Lung (tissue), 11 donors: ENCODE measurements at regions not wholly inside any gene's neighbourhood (a gene's known extent, or its start where the extent isn't known, plus 50 kb on each side); places are given as distances from the start of the nearest gene placed in this dataset.

ENCODE experiments used
- ATAC-seq: fragments of 200-7000 bp; cut with Tn5 transposase; one replicate; pipeline ENCODE4 v1.9.1; 2020; ENCODE audit warnings: moderate number of reproducible peaks; ENCODE audit not compliant: insufficient read depth, low FRiP score
- DNase-seq, 3 donors: peaks; one replicate each; pipeline ENCODE4 v3.0.0-alpha.2; 2013 to 2017
- H3K27ac ChIP-seq, 2 donors: one replicate each; pipeline ENCODE4 v1.5.1; 2013; ENCODE audit warnings: mild to moderate bottlenecking in 2 of 2, moderate library complexity in 2 of 2, control low read depth in 1 of 2, inconsistent platforms in 1 of 2, low read depth in 1 of 2, low read length in 1 of 2
- H3K27me3 ChIP-seq, 3 donors: one replicate each; pipeline ENCODE4 v1.5.1; 2013; ENCODE audit warnings: low read length in 2 of 3; ENCODE audit not compliant: control insufficient read depth in 3 of 3, insufficient read depth in 3 of 3
- H3K36me3 ChIP-seq, 4 donors: one replicate each; pipeline ENCODE4 v1.5.1; 2013; ENCODE audit warnings: low read length in 4 of 4, mild to moderate bottlenecking in 1 of 4, moderate library complexity in 1 of 4; ENCODE audit not compliant: control insufficient read depth in 4 of 4, insufficient read depth in 4 of 4
- H3K4me1 ChIP-seq, 5 donors: one replicate each; pipeline ENCODE4 v1.5.1; 2013; ENCODE audit warnings: low read length in 5 of 5, mild to moderate bottlenecking in 2 of 5, moderate library complexity in 1 of 5; ENCODE audit not compliant: control insufficient read depth in 5 of 5, insufficient read depth in 5 of 5
- H3K4me3 ChIP-seq: one replicate; pipeline ENCODE4 v1.5.1; 2013; ENCODE audit warnings: mild to moderate bottlenecking, control low read depth, moderate library complexity
- H3K9ac ChIP-seq, 2 donors: one replicate each; pipeline ENCODE4 v1.5.1; 2013; ENCODE audit warnings: low read length in 2 of 2, control low read depth in 1 of 2; ENCODE audit not compliant: insufficient read depth in 1 of 2
- H3K9me3 ChIP-seq, 4 donors: one replicate each; pipeline ENCODE4 v1.5.1; 2013; ENCODE audit warnings: low read length in 3 of 4, mild to moderate bottlenecking in 1 of 4, moderate library complexity in 1 of 4; ENCODE audit not compliant: control insufficient read depth in 4 of 4, insufficient read depth in 3 of 4
- WGBS, 2 donors: extraction: QIAGEN DNeasy Blood & Tissue Kit; methylation state at CpG; one replicate each; pipeline ENCODE4 v1.1.7; 2013; 5-methylcytosine and 5-hydroxymethylcytosine counted together
- TF ChIP-seq, protein P1 (sequence below): IDR thresholded peaks from 2 replicates; pipeline ENCODE4 v1.5.1; 2012; ENCODE audit warnings: mild to moderate bottlenecking; ENCODE audit errors: control extremely low read depth, extremely low read depth
- donor health status: control.
- donor health status: control.
- donor health status: Bipolar disorder and iron deficiency.
- donor health status: healthy.
- donor health status: DM: yes; HTN: yes; CAD: no.

DNA sequence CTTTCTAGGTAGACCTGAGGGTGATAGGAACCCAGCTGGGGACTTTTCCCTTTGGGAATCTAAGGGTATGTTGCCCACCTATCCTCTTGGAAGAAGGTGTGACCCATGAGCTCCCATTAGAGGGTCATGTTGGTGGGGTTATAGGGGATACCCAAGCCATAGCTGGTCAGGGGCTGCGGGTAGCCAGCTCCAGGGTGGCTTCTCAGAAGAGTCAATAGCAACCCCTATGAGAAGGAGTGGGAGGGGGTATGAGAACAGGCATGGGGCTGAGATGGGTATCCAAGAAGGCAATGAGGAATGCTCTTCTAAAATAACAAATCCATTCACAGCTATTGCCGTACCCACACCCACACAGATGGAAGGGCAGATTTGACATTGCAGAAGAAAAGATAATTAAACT, 217.8 kb downstream of the UACA start:
- Histone ChIP-seq H3K9me3 (no peaks in the 10 kb centered on the region), H3K27me3 (no peaks in the 10 kb centered on the region), H3K4me3 (no peak overlapping the region), H3K27ac (no peak overlapping the region), H3K36me3 (no peaks in the 10 kb centered on the region), H3K4me1 (no peaks in the 10 kb centered on the region), H3K9ac (no peak overlapping the region)
- ATAC-seq, result no peak
- TF ChIP-seq, protein P1, sequence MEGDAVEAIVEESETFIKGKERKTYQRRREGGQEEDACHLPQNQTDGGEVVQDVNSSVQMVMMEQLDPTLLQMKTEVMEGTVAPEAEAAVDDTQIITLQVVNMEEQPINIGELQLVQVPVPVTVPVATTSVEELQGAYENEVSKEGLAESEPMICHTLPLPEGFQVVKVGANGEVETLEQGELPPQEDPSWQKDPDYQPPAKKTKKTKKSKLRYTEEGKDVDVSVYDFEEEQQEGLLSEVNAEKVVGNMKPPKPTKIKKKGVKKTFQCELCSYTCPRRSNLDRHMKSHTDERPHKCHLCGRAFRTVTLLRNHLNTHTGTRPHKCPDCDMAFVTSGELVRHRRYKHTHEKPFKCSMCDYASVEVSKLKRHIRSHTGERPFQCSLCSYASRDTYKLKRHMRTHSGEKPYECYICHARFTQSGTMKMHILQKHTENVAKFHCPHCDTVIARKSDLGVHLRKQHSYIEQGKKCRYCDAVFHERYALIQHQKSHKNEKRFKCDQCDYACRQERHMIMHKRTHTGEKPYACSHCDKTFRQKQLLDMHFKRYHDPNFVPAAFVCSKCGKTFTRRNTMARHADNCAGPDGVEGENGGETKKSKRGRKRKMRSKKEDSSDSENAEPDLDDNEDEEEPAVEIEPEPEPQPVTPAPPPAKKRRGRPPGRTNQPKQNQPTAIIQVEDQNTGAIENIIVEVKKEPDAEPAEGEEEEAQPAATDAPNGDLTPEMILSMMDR, result no peak
- no peak for DNase-seq
- 96 to 99% methylated on average over 2 of the region's 2 CpGs for WGBS, 2 donors

DNA sequence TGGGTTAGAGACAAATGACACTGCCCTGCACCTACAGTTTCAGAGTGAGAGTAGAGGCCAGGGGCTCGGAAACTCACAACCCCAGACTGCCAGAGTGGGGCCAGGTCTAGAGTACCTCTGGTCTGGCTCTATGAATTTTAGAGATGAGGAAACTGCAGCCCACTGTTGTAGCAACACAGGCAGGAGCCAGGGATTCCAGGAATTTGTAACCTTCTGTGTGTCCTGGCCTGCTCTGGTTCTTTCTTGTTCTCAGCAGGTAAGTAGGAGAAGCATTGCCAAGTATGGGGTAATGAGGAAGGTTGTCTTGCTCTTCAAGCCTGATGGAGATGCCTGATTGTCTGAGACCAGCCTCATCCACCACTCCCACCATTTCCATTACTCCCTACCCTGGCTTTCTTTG, 221.8 kb downstream of the UACA start:
- no peaks in the 10 kb centered on the region for H3K36me3 ChIP-seq
- 94 to 100% methylated on average over 1 of the region's 1 CpG for WGBS, 2 donors
- no peak for DNase-seq

DNA sequence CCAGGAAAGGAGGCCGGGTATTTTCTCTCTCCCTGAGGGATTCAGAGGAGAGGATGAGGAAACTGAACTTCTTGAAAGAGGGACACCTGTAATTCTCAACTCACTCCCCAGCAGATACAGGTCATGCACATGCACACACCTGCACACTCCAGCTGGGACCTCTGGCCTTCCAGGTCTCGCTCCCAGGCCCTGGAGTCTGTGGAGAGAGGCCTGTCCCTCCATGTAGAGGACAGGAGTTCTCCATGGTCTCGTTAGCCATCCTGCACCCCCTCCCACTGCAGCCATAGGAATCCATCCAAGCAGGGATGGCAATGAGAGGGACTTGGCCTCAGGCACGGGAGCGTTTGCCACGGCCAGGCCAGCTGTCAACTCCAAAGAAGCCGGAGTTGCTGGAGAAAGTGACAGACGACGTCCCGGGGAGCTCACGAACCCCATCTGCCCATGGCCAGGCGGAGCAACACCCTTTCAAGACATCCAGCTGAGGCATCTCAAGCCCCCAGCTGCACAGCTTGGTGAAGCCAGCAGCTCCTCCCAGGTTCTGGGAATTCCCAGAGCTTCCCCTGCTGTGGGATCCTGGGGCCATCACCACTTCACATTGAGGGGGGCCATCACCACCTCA, 223.3 kb downstream of the UACA start:
- Histone ChIP-seq H3K4me1 (peaks cover 0 to 5% (median 0%) of the 10 kb centered on the region in 5 donors), H3K9ac (no peak overlapping the region), H3K36me3 (no peaks in the 10 kb centered on the region), H3K9me3 (no peaks in the 10 kb centered on the region), H3K27me3 (no peaks in the 10 kb centered on the region), H3K4me3 (no peak overlapping the region), H3K27ac (no peak overlapping the region)
- 76 to 88% methylated on average over 12 of the region's 12 CpGs for WGBS, 2 donors
- ATAC-seq (no peak), DNase-seq (peak; percentile 52 to 61 (median 53))
- TF ChIP-seq, protein P1, result no peak

More for the DNA sequence above, 221.8 kb downstream of the UACA start:
- no peak overlapping the region for H3K4me3 ChIP-seq
- ATAC-seq, result no peak
- TF ChIP-seq, protein P1, result no peak
- no peaks in the 10 kb centered on the region for H3K27me3 ChIP-seq
- no peak overlapping the region for H3K9ac ChIP-seq
- H3K4me1 ChIP-seq, result peaks cover 0 to 5% (median 0%) of the 10 kb centered on the region in 5 donors
- no peak overlapping the region for H3K27ac ChIP-seq
- no peaks in the 10 kb centered on the region for H3K9me3 ChIP-seq

DNA sequence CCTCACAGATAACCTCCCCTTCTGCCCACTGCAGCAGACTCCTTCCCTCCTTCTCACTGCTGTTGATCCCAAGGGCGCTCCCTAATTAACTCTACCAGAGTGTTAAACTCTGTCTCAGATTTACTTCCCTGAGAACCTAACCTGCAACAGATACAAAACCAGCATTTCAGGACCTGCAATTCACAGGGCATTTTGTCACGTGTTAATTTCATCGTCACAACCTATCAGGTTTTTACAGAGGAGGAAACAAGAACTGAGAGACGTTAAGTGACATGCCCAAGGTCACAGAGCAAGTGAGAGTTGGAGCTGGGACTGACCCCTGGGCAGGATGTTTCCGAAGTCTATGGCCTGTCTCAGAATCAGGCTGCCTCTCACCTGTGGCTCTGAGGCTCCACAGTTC, 223.9 kb downstream of the UACA start:
- Histone ChIP-seq H3K9ac (no peak overlapping the region), H3K9me3 (no peaks in the 10 kb centered on the region), H3K27ac (no peak overlapping the region), H3K36me3 (no peaks in the 10 kb centered on the region), H3K4me3 (no peak overlapping the region), H3K27me3 (no peaks in the 10 kb centered on the region), H3K4me1 (peaks cover 0 to 5% (median 0%) of the 10 kb centered on the region in 5 donors)
- ATAC-seq (no peak), DNase-seq (no peak)
- 92% methylated on average over 5 of the region's 5 CpGs for WGBS, 2 donors
- TF ChIP-seq, protein P1, result no peak
